T-helper 1 cell (primary cell): ENCODE measurements at regions not wholly inside any gene's neighbourhood (a gene's known extent, or its start where the extent isn't known, plus 50 kb on each side); places are given as distances from the start of the nearest gene placed in this dataset.

Experiments used
- DNase-seq, 5 donors: peaks; one replicate each; pipeline ENCODE4 v3.0.0-alpha.2; 2012 to 2020

GRCh38 chr9:28868228-28868990 lies 1295.1 kb upstream of the C9orf72 start:
- no peak for DNase-seq

GRCh38 chr9:28882529-28882928 lies 1309.2 kb upstream of the C9orf72 start:
- DNase-seq, result no peak

GRCh38 chr9:28883234-28883633 lies 1310.0 kb upstream of the C9orf72 start:
- DNase-seq, result no peak

- DNase-seq, result no peak
Measured at GRCh38 chr9:28887188-28887884, 1314.1 kb upstream of the C9orf72 start.

DNA sequence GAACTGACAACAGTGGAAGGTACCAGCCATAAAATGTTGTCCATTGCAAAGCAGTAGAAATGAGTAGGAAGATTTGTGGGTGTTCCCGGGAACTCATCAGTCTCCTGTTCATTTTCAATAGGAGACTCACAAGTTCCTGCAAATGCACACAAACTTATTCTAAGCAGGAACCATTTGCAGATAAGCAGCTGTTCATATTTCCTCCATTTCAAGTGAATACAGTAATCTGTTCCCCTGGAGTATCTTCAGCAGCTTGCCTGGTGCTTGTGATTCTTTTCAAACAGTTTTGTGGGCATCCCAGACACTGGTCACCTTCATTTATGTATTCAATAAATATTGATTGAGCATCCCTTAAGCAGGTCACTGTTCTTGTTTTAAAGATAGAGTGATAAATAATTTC lies 1315.5 kb upstream of the C9orf72 start:
- no peak for DNase-seq

- DNase-seq, result no peak
Measured at GRCh38 chr9:28892538-28892937, 1319.3 kb upstream of the C9orf72 start.

DNA sequence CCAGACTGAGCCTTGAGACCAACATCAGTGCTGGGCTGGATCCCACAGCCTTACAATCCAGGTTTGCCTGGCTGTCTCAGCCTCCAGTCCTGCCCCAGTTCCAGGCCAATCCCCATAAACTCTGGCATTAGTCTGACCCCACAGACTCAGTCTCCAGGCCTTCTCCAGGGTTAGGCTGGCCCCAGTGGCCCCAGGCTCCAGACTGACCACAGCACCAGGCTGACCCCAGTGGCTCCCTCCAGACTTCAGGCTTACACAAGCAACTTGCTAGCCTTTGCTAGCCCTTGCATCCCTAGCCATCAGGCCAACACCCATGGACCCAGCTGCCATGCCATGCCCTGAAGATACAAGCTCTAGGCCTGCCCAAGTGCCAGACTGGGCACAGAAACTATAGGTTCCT lies 1326.0 kb upstream of the C9orf72 start:
- no peak for DNase-seq

- DNase-seq, result no peak
Measured at GRCh38 chr9:28899926-28900325, 1326.6 kb upstream of the C9orf72 start.

DNA sequence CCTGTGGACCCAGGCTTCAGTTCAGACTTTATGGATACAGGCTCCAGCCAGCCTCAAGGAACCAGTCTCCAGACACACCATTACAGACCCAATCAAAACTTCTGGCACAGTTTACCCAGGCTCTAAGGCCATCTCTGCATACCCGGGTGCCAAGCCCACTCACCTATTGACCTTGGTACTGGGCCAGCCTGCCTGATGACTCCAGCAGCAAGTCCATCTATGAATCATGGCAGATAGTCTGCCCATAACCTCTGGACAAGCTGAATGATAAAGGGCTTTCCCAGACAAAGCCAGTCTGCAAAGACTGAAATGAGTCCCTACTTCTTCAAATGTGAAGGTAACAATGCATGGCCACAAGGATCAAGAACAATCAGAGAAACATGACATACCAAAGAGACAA lies 1327.1 kb upstream of the C9orf72 start:
- no peak for DNase-seq

DNA sequence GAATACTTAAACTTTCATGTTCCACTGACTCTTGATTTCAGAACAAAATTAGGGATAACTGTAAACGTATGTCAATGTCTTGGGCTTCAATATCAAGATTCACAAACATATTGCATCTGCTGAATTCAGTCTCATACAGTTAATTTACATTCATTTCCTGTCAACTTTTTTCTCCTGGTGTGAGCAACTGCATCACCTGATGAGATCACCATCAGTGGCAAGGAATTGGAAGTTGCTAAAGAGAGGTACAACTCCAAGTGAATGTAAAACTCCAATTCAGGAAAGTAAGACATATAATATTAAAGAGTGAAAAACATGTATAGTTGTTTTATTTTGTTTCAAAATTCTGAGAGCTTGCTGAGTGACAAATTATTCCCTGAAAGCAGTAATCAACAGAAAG lies 1336.2 kb upstream of the C9orf72 start:
- DNase-seq, result no peak

- no peak for DNase-seq
Measured at GRCh38 chr9:28912621-28913020, 1339.3 kb upstream of the C9orf72 start.

- no peak for DNase-seq
Measured at GRCh38 chr9:28915202-28915930, 1342.1 kb upstream of the C9orf72 start.

DNA sequence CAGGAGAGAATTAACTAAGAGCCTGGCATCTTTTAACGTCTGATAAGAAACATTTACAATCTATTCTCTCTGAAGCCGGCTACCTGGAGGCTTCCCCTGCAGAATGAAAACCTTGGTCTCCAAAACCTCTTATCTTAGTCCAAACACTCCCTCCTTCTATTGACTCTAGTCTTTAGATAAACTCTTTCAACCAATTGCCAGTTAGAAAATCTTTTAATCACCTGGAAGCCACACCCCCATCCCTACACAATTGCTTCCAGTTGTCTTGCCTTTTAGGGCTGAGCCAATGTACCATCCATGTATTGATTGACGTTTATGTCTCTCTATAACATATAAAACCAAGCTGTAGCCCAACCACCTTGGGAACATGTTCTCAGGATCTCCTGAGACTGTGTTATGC lies 1343.1 kb upstream of the C9orf72 start:
- DNase-seq, result no peak

GRCh38 chr9:28921857-28922500 lies 1348.7 kb upstream of the C9orf72 start:
- DNase-seq, result no peak

- DNase-seq, result no peak
Measured at GRCh38 chr9:28922891-28923290, 1349.6 kb upstream of the C9orf72 start.

GRCh38 chr9:28923351-28923750 lies 1350.1 kb upstream of the C9orf72 start:
- no peak for DNase-seq

- no peak for DNase-seq
Measured at GRCh38 chr9:28925157-28925556, 1351.9 kb upstream of the C9orf72 start.

- no peak for DNase-seq
Measured at GRCh38 chr9:28926306-28926705, 1353.0 kb upstream of the C9orf72 start.

- no peak for DNase-seq
Measured at GRCh38 chr9:28927691-28928090, 1354.4 kb upstream of the C9orf72 start.

DNA sequence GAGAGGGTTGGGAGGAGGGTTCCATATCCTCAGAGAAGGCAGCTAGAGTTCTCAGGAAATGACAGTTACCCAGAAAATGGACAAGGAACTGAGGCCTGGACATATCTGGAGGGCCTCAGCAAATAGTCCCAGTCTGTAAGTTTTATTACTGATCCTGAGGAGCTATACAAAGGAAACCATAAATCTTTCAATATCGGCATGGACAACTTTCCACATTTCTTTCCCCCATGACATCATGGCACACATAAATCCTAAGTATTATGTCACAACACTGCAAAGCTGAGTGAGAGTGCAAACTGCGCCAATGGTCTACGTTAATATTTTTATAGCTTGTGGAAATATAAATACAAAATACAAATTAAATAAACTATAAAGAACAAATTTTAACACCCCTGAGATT lies 1356.2 kb upstream of the C9orf72 start:
- no peak for DNase-seq

DNA sequence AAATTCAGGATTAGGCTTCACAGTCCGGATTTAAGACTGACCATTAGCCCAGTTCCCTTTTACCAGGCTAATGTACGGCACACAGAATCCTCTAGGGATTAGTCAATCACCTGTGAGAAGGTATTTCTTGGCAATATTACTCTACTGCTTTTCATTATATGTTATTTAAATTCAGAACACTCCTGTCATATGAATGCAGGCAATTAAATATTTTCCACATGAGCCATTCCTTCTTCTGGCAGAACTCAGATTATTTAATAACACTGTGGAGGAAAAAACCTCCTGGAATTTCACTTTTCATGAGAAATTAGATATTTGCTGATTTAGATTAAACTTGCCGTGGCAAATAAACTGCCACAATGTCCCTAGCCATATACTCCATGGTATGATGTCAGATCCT lies 1357.5 kb upstream of the C9orf72 start:
- no peak for DNase-seq

DNA sequence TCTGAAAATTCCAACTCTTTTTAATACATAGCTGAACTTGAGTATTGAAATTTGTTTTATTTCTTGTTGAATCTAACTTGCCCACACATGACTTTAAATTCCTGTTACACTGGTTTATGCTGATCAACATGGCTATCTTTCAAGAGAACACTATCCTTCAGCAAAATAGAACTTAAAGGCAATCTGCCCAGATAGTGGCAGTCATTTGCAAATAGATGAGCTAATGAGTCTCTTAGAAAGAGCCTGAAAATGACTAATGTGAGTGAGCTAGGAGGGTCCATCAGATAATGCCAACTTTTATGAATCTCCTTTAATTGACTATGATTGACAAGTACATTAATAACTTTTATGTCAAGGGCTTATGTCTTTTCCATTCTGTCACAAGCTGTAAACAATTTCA lies 1360.8 kb upstream of the C9orf72 start:
- no peak for DNase-seq

DNA sequence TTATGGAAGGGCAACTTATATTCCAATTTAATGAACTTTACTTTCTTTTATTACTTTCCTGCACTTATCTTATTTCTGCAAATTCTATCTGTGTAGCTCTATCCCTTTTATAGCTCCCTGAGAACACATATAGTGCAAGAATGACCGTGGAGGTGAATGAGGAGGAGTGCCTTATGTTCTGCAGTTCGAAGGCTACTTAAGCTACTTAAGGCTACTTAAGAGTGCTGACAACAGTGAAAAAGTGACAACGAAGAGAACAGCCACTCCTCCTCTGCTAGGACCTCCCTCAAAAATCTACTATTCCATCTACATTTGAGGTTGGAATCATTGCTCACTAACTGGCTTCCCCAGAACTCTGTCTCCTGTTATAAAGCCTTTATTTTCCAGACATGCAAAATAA lies 1365.7 kb upstream of the C9orf72 start:
- no peak for DNase-seq
